NCI-H345 treated with DMSO at 0.1 percent for 48 hours (cell line): ENCODE measurements at regions not wholly inside any gene's neighbourhood (a gene's known extent, or its start where the extent isn't known, plus 50 kb on each side); places are given as distances from the start of the nearest gene placed in this dataset.

Experiments used
- DNase-seq: peaks from one replicate; lab custom pipeline; 2025; ENCODE audit not compliant: unreplicated experiment; lab: John Stamatoyannopoulos, UW

- no peak for DNase-seq
Measured at GRCh38 chr5:62689599-62690368, 111.2 kb downstream of the LRRC70 start.

GRCh38 chr5:62686692-62687091 is 108.1 kb downstream of the LRRC70 start:
- no peak for DNase-seq

GRCh38 chr5:62685221-62685620 is 106.6 kb downstream of the LRRC70 start:
- no peak for DNase-seq

- DNase-seq = no peak
Measured at GRCh38 chr5:62684310-62684709, 105.7 kb downstream of the LRRC70 start.

- no peak for DNase-seq
Measured at GRCh38 chr5:62682059-62682458, 103.4 kb downstream of the LRRC70 start.

- DNase-seq = peak; percentile 28
Measured at GRCh38 chr5:62681117-62681850, 102.7 kb downstream of the LRRC70 start.

DNA sequence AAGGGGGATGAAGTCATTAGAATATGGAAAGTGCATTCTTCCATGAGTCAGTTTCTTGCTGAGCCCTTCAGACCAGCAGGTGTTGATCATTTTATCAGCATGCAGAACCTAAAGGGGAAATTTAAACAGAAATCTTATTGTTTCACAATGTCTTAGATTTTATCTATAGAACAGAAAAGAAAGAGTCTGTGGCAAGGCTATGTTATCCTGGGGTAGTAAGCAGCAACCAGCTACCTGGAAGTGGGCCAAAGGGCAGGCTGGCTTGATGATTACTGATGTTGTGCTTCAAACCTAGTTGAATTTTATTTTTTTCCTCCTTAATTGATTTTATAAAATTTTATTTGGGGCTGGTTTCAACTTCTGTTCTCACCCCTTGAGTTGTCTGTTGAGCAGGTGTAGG is 101.5 kb downstream of the LRRC70 start:
- DNase-seq = no peak
